ENCODE measurements at regions not wholly inside any gene's neighbourhood (a gene's known extent, or its start where the extent isn't known, plus 50 kb on each side); places are given as distances from the start of the nearest gene placed in this dataset.

- H3K4me2 ChIP-seq: no peak overlapping the region
- no peaks in the 10 kb centered on the region for H3K79me2 ChIP-seq (ENCODE audit: insufficient read depth, low read depth)
- H3K36me3 ChIP-seq (ENCODE audit: insufficient read depth): no peaks in the 10 kb centered on the region
- no peaks in the 10 kb centered on the region for H3K4me1 ChIP-seq (ENCODE audit: low read depth, poor library complexity, severe bottlenecking)
- H3K9ac ChIP-seq: no peak overlapping the region
- no peak for TF ChIP-seq CTCF (conservative IDR thresholded peaks at IDR 0.05; ENCODE audit: low read depth, low read length)
- H3K27ac ChIP-seq: no peak overlapping the region
- H3K4me3 ChIP-seq (IDR thresholded peaks at IDR 0.05; ENCODE audit: insufficient read depth, low read depth, low read length): no peak overlapping the region
- H2AFZ ChIP-seq (ENCODE audit: low read depth): no peak overlapping the region
- no peaks in the 10 kb centered on the region for H4K20me1 ChIP-seq (ENCODE audit: insufficient read depth)
- no peaks in the 10 kb centered on the region for H3K27me3 ChIP-seq (ENCODE audit: insufficient read depth, low read depth)
These were observed 196.1 kb upstream of the CDKN3 start for GRCh38 chr14:54200726-54201125.

DNA sequence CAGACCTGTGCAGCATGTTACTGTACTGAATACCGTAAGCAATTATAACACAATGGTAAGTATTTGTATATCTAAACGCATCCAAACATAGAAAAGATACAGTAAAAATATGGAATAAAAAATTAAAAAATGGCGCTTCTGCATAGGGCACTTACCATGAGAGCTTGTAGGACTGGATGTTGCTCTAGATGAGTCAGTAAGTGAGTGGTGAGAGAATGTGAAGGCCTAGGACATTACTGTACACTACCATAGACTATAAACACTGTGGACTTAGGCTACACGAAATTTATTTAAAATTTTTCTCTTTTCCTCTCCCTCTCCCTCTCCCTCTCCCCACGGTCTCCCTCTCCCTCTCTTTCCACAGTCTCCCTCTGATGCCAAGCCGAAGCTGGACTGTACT lies 194.5 kb upstream of the CDKN3 start:
- H4K20me1 ChIP-seq (ENCODE audit: insufficient read depth): no peaks in the 10 kb centered on the region

DNA sequence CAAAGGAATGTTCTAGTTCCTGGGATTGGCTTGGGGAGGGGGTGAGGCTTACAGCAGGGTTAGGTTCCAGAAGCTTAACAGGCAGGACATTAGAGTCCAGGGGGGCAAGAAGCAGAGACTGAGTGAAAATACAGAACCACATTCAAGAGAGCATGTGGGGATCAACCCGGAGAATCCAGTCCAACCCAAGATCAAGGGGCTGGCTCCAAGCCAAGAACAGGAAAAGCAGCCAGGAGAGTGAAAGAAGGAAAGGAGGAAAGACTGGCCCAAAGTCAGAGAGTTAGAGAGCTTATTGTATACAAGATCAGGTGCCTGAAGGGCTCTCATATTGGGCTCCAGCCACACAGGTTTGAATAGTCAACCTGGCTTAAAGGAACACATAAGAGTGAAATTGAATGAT lies 190.3 kb upstream of the CDKN3 start:
- Histone ChIP-seq H3K4me1 (ENCODE audit: low read depth, poor library complexity, severe bottlenecking) (no peaks in the 10 kb centered on the region), H3K4me3 (IDR thresholded peaks at IDR 0.05; ENCODE audit: insufficient read depth, low read depth, low read length) (no peak overlapping the region)

More for the DNA sequence above, 194.5 kb upstream of the CDKN3 start:
- H3K27ac ChIP-seq: no peak overlapping the region
- no peaks in the 10 kb centered on the region for H3K36me3 ChIP-seq (ENCODE audit: insufficient read depth)
- H3K4me1 ChIP-seq (ENCODE audit: low read depth, poor library complexity, severe bottlenecking): no peaks in the 10 kb centered on the region
- H3K79me2 ChIP-seq (ENCODE audit: insufficient read depth, low read depth): no peaks in the 10 kb centered on the region
- H3K9ac ChIP-seq: no peak overlapping the region
- H3K4me2 ChIP-seq: no peak overlapping the region
- H2AFZ ChIP-seq (ENCODE audit: low read depth): no peak overlapping the region
- no peak overlapping the region for H3K4me3 ChIP-seq (IDR thresholded peaks at IDR 0.05; ENCODE audit: insufficient read depth, low read depth, low read length)
- H3K27me3 ChIP-seq (ENCODE audit: insufficient read depth, low read depth): no peaks in the 10 kb centered on the region
- TF ChIP-seq CTCF (conservative IDR thresholded peaks at IDR 0.05; ENCODE audit: low read depth, low read length): no peak

DNA sequence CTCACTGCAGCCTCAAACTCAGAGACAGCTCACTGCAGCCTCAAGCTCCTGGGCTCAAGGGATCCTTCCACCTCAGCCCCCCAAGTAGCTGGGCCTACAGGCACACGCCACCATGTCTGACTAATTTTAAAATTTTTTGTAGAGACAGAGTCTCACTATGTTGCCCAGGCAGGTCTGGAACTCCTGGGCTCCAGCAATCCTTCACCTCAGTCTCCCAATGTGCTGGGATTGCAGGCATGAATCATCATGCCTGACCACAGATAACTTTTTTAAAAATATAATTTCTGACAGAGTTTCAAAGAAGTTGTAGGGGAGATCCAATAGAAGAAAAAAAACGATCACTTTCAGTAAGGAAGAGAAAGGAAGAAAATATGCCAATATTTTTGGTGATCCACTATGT lies 189.7 kb upstream of the CDKN3 start:
- TF ChIP-seq CTCF (conservative IDR thresholded peaks at IDR 0.05; ENCODE audit: low read depth, low read length): no peak
- H3K27ac ChIP-seq: no peak overlapping the region

More for the DNA sequence above, 190.3 kb upstream of the CDKN3 start:
- Histone ChIP-seq H2AFZ (ENCODE audit: low read depth) (no peak overlapping the region), H4K20me1 (ENCODE audit: insufficient read depth) (no peaks in the 10 kb centered on the region), H3K4me2 (no peak overlapping the region), H3K27me3 (ENCODE audit: insufficient read depth, low read depth) (no peaks in the 10 kb centered on the region), H3K36me3 (ENCODE audit: insufficient read depth) (no peaks in the 10 kb centered on the region), H3K27ac (no peak overlapping the region), H3K79me2 (ENCODE audit: insufficient read depth, low read depth) (no peaks in the 10 kb centered on the region), H3K9ac (no peak overlapping the region)
- no peak for TF ChIP-seq CTCF (conservative IDR thresholded peaks at IDR 0.05; ENCODE audit: low read depth, low read length)

More for the DNA sequence above, 189.7 kb upstream of the CDKN3 start:
- H2AFZ ChIP-seq (ENCODE audit: low read depth): no peak overlapping the region
- no peak overlapping the region for H3K4me2 ChIP-seq
- no peak overlapping the region for H3K4me3 ChIP-seq (IDR thresholded peaks at IDR 0.05; ENCODE audit: insufficient read depth, low read depth, low read length)
- no peaks in the 10 kb centered on the region for H3K79me2 ChIP-seq (ENCODE audit: insufficient read depth, low read depth)
- H3K4me1 ChIP-seq (ENCODE audit: low read depth, poor library complexity, severe bottlenecking): no peaks in the 10 kb centered on the region
- no peaks in the 10 kb centered on the region for H3K27me3 ChIP-seq (ENCODE audit: insufficient read depth, low read depth)
- H4K20me1 ChIP-seq (ENCODE audit: insufficient read depth): no peaks in the 10 kb centered on the region
- no peaks in the 10 kb centered on the region for H3K36me3 ChIP-seq (ENCODE audit: insufficient read depth)
- no peak overlapping the region for H3K9ac ChIP-seq

Measured in KMS-11 (cell line).